Parathyroid adenoma (tissue), 2 donors: ENCODE measurements at regions not wholly inside any gene's neighbourhood (a gene's known extent, or its start where the extent isn't known, plus 50 kb on each side); places are given as distances from the start of the nearest gene placed in this dataset.

ENCODE experiments used
- H2AFZ ChIP-seq: fragments of 300-600 bp; sonication (generic); one replicate; pipeline ENCODE4 v1.7.0; 2017; ENCODE audit warnings: antibody characterized with exemption, mild to moderate bottlenecking
- H3K27ac ChIP-seq: fragments of 300-600 bp; sonication (generic); one replicate; pipeline ENCODE4 v1.7.0; 2017
- H3K27me3 ChIP-seq: fragments of 300-600 bp; sonication (generic); one replicate; pipeline ENCODE4 v1.7.0; 2017; ENCODE audit warnings: low read length; ENCODE audit not compliant: control insufficient read depth, insufficient read depth
- H3K36me3 ChIP-seq: fragments of 300-600 bp; sonication (generic); one replicate; pipeline ENCODE4 v1.7.0; 2017; ENCODE audit warnings: low read length; ENCODE audit not compliant: control insufficient read depth, insufficient read depth
- H3K4me1 ChIP-seq: fragments of 300-600 bp; sonication (generic); one replicate; pipeline ENCODE4 v1.7.0; 2017; ENCODE audit warnings: control low read depth
- H3K4me2 ChIP-seq: fragments of 300-600 bp; sonication (generic); one replicate; pipeline ENCODE4 v1.7.0; 2017; ENCODE audit warnings: low read length
- H3K4me3 ChIP-seq: fragments of 300-600 bp; sonication (generic); one replicate; pipeline ENCODE4 v1.7.0; 2017; ENCODE audit warnings: low read depth, low read length
- H3K79me2 ChIP-seq: fragments of 300-600 bp; sonication (generic); one replicate; pipeline ENCODE4 v1.7.0; 2017; ENCODE audit warnings: control low read depth
- H3K9ac ChIP-seq: fragments of 300-600 bp; sonication (generic); one replicate; pipeline ENCODE4 v1.7.0; 2017; ENCODE audit warnings: mild to moderate bottlenecking
- H3K9me3 ChIP-seq: fragments of 300-600 bp; sonication (generic); one replicate; pipeline ENCODE4 v1.7.0; 2017; ENCODE audit warnings: low read length; ENCODE audit not compliant: control insufficient read depth
- CTCF ChIP-seq: fragments of 300-600 bp; sonication (generic); IDR thresholded peaks from one replicate; pipeline ENCODE4 v1.7.0; 2017; ENCODE audit warnings: antibody characterized with exemption, mild to moderate bottlenecking
- donor health status: primary hyperparathyroidism.

GRCh38 chr2:143988082-143988481 lies 531.8 kb downstream of the ZEB2 start:
- H3K9ac ChIP-seq, result no peak overlapping the region
- no peaks in the 10 kb centered on the region for H3K36me3 ChIP-seq
- no peak overlapping the region for H2AFZ ChIP-seq
- H3K4me1 ChIP-seq, result no peaks in the 10 kb centered on the region
- H3K4me2 ChIP-seq, result no peak overlapping the region
- H3K79me2 ChIP-seq, result no peaks in the 10 kb centered on the region
- H3K27me3 ChIP-seq, result no peaks in the 10 kb centered on the region
- no peak overlapping the region for H3K4me3 ChIP-seq
- no peaks in the 10 kb centered on the region for H3K9me3 ChIP-seq
- TF ChIP-seq CTCF, result no peak
- H3K27ac ChIP-seq, result no peak overlapping the region

GRCh38 chr2:143981428-143981827 lies 538.5 kb downstream of the ZEB2 start:
- H3K4me3 ChIP-seq, result no peak overlapping the region
- no peak for TF ChIP-seq CTCF
- H3K9me3 ChIP-seq, result no peaks in the 10 kb centered on the region
- no peak overlapping the region for H3K27ac ChIP-seq
- no peak overlapping the region for H3K4me2 ChIP-seq
- H3K27me3 ChIP-seq, result no peaks in the 10 kb centered on the region
- H3K36me3 ChIP-seq, result no peaks in the 10 kb centered on the region
- H3K79me2 ChIP-seq, result no peaks in the 10 kb centered on the region
- H3K4me1 ChIP-seq, result no peaks in the 10 kb centered on the region
- no peak overlapping the region for H2AFZ ChIP-seq
- H3K9ac ChIP-seq, result no peak overlapping the region

- Histone ChIP-seq H3K4me3 (no peak overlapping the region), H2AFZ (no peak overlapping the region), H3K4me2 (no peak overlapping the region), H3K36me3 (no peaks in the 10 kb centered on the region), H3K9ac (no peak overlapping the region), H3K27ac (no peak overlapping the region), H3K9me3 (no peaks in the 10 kb centered on the region), H3K79me2 (no peaks in the 10 kb centered on the region), H3K4me1 (no peaks in the 10 kb centered on the region), H3K27me3 (no peaks in the 10 kb centered on the region)
- TF ChIP-seq CTCF, result no peak
These were observed 542.6 kb downstream of the ZEB2 start for GRCh38 chr2:143977356-143977755.

GRCh38 chr2:143975216-143975615 lies 544.7 kb downstream of the ZEB2 start:
- H3K27ac ChIP-seq, result no peak overlapping the region
- H3K4me2 ChIP-seq, result no peak overlapping the region
- no peaks in the 10 kb centered on the region for H3K9me3 ChIP-seq
- TF ChIP-seq CTCF, result no peak
- H3K79me2 ChIP-seq, result no peaks in the 10 kb centered on the region
- H3K9ac ChIP-seq, result no peak overlapping the region
- H3K27me3 ChIP-seq, result no peaks in the 10 kb centered on the region
- no peak overlapping the region for H2AFZ ChIP-seq
- H3K4me1 ChIP-seq, result no peaks in the 10 kb centered on the region
- no peak overlapping the region for H3K4me3 ChIP-seq
- H3K36me3 ChIP-seq, result no peaks in the 10 kb centered on the region

- Histone ChIP-seq H3K4me2 (no peak overlapping the region), H3K27me3 (no peaks in the 10 kb centered on the region), H3K9me3 (no peaks in the 10 kb centered on the region), H2AFZ (no peak overlapping the region), H3K4me1 (no peaks in the 10 kb centered on the region), H3K79me2 (no peaks in the 10 kb centered on the region), H3K9ac (no peak overlapping the region), H3K36me3 (no peaks in the 10 kb centered on the region), H3K4me3 (no peak overlapping the region), H3K27ac (no peak overlapping the region)
- no peak for TF ChIP-seq CTCF
These were observed 545.7 kb downstream of the ZEB2 start for GRCh38 chr2:143974262-143974661.
